ENCODE measurements at regions not wholly inside any gene's neighbourhood (a gene's known extent, or its start where the extent isn't known, plus 50 kb on each side); places are given as distances from the start of the nearest gene placed in this dataset.
A peak's percentile ranks its signal among the peaks of the same experiment; 100 is the strongest.

DNA sequence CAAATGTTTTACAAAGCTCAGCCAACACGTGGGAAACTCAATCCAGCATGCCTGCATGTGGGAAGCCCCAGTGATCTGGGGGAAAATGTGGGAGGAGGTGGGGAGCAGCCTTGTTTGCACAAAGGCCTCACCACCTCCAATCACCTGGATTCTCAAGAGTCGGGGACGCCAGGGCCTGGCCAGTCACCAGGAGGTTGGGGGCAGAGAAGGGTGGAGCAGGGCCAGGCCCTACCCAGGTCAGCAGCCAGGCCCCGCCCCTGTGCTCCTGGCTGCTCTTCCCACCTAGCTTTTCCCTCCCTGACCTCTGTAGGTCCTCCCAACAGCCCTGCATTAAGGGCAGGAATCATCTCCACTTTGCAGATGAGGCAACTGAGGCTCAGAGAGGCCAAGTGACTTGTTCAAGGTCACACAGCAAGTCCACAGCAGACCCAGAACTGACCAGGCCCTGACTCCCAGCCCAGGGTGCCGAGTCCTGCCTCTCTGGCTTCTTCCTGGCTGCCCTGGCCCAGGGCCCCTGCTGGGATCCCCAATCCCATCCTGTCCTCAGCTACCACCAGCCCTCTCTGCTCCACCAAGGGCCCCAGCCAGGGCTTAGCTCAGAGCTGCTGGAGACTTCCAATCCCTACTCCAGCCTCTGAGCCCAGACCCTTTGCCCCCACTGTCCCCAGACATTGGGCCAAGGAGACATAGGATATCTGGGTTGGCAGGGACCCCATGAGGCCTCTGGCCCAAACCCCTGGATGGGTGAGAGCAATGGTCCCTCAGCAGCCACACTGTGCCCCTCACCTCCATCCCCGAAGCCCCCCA lies 508.6 kb downstream of the PTPRU start:
- DNase-seq = no peak

DNA sequence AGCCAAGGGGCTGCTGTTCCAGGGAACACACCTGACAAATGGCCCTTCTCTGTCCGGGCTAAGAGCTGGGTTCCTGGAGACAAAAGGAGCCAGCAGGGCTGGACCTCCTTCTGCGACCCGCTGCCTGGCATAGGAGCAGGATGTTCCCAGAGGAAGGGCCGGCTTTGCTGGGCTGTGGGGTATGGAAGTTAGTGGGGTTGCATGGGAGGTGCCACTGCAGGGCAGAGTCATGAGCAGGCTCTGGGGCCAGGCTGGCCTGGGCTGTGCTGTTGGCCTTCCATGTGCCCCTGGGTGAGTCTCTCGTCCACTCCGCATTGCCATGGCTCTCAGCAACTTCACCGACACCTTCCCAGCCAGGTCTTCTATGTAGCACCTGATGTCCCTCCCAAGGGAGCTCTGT lies 507.6 kb downstream of the PTPRU start:
- no peak for DNase-seq

DNA sequence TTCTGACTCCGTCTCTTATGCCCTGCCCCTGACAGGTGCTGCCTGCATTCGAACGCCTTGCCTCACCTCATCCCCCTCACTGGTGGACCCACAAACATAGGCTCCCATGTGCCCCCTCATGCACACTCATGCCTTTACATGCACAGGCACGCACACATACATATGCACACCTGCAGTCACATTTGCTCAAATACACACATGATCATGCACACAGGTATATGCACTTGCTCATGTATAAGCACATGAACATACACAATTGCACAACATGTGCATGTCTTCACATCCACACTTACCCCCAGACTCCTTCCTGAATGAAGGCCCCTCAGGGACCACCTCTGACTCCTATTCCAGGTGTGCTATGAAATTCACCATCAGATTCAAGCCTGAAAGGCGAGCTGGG lies 506.9 kb downstream of the PTPRU start:
- DNase-seq = no peak

DNA sequence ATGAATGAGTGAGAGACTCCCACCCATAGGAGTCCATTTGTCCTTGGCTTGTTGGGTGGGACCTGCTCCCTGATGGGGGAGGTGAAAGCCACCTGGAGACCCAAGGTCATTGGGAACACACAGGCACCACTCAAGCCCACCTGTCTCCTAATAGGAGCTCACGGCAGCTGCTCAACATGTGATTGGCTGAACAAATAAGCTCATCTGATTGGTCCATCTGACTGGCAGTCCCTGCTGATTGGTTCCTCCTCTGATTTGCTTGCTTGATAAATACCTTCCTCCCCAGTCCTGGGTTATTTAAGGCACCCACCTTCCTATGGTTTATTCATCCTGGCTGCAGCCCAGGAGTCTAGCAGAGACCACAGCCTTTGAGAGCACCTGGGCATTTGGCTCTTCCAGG lies 502.9 kb downstream of the PTPRU start:
- no peak for DNase-seq

DNA sequence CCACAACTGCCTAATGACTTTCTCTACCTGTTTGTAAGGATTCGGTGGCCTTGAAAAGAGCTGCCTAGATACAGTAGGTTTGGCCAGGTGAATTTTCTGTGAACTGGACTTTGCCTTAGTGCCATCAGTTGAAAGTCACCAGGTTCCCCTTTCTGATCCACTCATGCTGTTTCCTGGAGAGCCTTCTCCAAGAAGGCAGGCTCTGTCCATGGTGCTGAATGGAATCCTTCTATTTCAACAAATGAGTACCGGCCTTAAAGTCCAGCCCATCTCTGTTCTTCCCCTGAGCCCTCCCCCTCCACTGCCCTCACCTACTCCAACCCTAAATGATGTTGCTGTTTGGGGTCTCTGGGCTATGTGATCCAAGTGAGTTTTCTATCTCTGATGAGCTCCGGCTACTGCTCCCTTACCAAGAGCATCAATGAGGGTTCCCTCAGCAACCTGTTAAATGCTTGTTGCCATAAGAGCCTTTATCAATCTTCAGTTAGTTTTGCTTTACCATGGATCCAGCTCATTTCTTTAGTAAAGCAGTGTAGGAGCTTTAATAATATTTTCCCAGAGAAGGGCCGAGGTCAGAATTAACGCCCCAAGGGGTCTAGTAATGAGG lies 500.4 kb downstream of the PTPRU start:
- DNase-seq = no peak

DNA sequence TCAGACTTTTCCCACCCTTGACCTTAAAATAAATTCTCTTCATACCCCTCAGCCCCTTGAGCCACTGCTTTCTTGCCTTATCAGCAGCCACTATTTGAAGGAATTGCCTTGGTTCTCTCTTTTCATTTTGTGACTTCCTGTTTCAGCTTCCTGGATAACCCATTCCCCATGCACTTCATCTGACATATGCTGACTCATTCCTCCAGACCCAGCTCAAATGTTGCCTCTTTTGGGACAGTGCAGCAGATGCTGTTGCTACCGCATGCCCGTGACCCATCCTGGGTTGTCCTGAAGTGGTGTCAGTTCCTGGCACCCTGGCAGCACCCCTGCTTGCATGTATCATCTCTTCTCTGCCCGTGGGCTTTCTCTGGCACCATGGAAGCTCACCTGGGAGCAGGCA lies 496.1 kb downstream of the PTPRU start:
- no peak for DNase-seq

DNA sequence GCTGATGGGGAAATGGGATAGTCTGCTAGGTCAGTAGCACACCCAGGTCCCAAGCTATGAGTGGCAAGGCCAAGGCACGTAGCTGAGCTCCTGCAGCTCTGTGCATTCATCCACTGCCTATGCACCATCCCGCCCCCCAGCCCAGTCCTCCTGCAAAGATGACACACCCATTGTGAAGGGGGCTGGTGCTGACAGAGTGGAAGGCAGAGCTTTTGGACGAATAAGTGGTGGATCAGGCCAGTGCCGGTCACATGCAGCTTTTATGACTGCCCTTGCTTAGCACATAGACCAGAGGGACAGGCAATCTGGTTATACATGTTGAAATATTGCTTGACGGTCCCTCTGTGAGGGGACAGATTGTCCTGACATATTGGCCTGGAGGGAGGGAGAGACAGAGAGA lies 494.3 kb downstream of the PTPRU start:
- DNase-seq = no peak

DNA sequence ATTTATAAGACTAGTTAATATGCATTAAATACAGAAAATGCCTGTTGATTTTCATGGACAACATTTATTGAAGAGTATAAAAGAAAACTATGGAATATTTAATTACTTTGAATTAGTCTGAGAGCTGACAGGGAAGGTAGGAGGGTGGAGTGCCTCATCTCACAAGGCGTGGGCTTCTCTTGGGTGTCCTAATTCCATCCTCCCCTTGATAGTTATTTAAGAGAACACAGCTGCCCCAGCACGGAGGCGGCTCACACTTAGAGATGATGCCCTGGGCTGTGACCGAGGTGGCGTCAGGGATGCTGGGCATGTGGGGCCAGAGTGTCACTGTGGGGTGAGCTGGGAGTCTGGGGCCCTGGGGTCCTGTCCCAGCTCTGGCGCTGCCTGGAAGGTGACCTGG lies 493.0 kb downstream of the PTPRU start:
- no peak for DNase-seq

DNA sequence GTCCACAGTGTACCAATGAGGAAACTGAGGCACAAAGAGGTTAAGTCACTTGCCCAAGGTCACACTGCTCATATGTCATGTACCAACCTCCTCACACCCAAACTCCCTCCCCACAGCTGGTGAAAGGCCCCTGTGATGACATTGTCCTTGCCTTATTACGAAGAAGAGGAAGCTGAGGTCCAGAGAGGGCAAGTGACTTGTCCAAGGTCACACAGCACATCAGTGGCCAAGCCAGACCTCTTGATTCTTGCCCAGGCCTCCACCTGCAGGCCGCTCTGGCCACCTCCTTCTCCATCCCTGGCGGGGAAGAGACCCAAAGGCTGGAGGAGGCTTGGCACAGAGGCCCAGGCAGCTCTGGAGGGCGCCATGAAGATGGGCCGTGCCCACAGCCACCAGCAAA lies 492.4 kb downstream of the PTPRU start:
- DNase-seq = no peak

DNA sequence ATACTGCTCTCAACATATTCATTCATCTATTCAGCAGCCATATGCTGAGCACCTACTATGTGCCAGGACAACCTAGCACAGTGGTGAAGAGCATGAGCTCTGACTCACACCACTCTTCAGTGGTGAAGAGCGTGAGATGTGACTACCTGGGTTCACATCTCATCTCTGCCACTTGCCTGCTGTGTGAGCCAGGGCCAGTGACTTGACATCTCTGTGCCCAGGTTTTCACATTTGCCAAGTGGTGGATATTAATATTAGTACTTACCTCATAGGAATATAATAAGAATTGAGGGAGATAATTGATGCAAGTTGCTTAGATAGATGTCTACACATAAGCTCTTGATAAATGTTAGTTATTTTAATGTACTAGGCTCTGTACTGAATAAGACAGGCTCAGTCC lies 488.9 kb downstream of the PTPRU start:
- no peak for DNase-seq

DNA sequence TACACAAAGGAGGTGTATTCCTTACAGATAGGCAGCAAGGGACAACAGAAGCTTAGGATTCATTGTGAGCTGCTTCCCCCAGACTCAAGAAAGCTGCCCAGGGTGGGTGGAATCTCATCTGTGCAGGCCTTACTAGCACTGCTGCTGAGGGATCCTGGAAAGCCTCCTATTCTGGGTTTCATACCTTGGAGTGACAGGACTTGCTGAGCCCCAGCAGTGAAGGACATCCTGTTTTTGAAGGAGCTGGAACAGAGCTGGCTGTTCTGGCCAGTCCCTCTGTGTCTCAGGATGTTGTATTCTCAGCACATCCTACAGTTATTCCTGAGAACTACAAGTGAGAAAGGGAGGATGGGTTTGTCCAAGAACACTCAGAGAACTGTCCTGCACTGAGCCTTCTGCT lies 486.3 kb downstream of the PTPRU start:
- no peak for DNase-seq

DNA sequence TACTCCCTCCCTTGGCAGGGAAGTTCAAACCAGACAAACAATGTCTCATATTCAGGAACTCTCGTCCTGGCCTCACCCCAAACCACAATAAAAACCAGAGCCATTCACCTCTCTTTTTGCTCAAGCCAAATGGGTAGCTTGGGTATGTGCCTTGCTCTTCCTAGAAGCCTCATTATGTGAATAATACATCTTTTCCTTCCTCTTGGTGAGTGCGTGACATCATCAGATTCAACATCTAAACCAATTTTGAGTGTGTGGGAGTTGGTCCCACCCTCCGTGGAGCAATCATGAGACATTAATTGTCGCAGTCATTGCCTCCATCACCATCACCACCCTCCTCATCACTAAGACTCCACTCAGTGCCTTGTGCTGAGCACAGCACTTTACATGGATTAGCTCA lies 482.9 kb downstream of the PTPRU start:
- no peak for DNase-seq

DNA sequence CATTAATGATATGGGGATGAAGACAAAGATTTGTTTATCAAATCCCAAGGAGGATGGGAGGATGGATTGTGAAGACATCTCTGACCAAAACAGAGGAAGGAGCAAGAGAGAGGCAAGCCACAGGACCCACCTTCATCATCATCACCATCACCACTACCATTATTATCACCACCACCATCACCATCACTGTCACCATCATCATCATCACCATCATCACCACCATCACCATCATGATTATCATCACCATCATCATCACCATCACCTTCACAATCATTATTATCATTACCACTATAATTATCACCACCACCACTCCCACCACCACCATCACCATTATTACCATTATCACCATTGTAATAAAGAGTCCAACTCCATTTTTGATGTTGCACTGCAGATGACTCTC lies 482.5 kb downstream of the PTPRU start:
- DNase-seq = no peak

DNA sequence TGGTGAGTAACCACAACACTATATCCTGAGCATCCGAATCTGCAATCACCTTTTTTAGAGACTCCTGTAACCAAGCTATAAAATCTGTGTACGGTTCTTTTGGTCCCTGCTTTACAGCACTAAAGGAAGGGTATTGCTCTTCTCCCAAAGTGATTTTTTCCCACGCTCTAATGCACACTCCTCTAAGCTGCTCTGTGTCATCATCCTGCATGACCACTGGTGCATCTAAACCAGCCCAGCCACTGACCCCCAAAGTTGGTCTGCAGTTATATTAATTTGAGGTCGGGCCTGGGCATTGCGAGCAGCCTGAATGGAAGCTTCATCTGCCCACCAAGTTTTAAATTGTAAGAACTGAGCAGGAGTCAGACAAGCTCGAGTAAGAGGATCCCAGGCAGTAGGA lies 480.0 kb downstream of the PTPRU start:
- DNase-seq = no peak

DNA sequence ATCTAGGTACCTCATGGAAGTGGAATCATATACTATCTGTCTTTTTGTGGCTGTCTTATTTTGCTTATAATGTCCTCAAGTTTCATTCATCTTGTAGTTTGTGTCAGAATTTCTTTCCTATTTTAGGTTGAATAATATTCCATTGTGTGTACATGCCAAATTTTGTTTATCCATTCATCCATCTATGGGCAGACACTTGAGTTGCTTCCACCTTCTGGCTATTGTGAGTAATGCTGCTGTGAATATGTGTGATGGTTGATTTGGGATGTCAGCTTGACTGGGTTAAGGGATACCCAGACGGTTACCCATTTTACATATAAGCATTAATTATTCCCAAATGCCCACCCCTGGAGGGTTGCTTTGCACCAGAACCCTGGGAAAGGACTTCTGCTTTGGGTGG lies 477.5 kb downstream of the PTPRU start:
- DNase-seq = peak; percentile 18

DNA sequence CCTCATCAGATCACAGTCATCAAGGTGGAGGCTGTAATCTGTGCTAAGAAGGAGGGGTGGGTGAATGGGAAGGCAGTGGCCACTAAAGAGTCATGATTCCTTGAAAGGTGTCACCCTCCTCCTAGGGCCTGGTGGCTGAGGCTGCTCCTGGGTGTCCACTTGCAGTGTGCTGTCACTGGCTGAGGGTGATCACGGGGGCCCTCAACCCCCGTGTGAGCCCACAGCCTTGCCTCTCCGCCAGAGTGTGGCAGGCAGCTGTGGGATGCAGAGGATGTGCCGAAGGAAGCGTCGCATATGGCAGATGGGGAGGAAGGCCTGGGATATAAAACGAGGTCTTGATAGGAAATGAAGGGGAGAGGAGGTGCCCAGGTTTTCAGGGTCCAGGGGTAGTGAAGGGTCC lies 476.5 kb downstream of the PTPRU start:
- DNase-seq = no peak

DNA sequence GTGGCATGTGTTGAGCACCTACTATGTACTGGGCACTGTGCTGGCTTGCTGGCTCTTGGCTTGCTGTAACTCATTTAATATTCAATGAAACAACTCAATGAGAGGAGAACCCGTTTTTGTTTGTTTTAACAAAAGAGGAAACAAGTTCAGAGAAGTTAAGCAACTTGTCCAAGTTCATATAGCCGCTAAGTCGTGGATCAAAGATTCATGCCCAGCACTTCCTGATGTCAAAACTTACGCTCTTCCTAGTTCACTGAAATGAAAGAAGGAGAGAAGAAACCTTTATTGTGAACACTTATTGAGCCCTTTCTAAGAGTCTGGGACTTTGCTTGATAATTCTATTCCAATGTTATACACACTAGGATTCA lies 475.9 kb downstream of the PTPRU start:
- DNase-seq = no peak

DNA sequence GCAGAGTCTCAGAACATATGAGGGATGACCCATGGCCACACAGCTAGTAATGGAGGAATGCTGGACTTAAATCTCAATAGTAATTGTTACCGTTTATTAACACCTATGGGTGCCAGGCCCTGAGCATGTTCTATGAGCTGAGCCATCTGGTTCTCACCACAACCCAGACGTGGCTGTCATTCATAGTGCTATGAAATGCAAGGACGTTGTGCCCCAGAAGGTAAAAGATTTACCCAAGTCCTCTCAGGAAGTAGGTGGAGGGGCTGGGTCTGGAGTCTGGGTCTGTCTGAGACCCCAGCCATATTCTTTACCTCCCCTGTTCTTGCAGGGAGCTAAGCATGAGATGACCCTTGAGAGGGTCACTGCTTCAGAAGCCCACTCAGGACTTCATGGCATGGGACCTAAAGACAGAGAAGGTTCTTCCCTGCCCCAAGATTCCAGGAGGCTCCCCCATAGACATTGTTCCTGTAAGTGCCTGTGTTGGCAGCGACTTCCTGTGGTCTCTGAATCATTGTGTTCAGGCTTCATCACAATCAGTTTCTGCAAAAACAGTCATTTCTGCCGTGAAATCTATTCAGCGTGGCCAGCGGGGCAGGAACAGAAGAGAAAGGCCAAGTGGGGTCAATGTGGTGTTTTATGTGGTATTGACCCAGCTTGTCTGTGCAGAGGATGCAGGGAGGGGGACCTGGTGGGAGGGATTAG lies 475.4 kb downstream of the PTPRU start:
- DNase-seq = no peak

DNA sequence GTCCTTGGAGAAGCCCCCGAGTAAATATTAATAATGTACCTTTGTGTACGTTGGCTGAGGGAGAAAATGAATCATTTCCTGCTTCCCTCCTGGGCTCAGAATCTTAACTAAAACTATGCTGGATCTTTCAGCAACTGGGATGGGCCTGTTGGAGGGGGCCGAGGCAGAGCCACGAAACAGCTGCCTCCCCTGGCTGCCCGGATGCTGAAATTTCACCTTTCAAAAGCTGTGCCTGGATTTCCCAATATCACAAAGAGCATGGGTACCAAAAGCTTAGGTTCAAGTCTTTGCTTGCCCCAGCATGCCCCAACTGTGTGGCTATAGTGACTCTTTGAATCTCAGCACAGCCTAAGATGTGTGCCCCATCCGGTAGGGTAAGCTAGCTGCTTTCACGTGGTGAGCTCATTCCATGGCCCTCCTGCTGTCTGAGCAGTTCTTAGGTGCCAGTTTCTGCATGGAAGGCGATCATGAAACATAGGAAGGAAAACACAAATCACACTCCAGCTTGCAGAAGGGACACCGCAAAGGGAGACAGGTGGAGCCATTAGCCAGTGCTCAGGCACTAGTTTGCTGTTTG lies 473.5 kb downstream of the PTPRU start:
- DNase-seq = peak; percentile 33

DNA sequence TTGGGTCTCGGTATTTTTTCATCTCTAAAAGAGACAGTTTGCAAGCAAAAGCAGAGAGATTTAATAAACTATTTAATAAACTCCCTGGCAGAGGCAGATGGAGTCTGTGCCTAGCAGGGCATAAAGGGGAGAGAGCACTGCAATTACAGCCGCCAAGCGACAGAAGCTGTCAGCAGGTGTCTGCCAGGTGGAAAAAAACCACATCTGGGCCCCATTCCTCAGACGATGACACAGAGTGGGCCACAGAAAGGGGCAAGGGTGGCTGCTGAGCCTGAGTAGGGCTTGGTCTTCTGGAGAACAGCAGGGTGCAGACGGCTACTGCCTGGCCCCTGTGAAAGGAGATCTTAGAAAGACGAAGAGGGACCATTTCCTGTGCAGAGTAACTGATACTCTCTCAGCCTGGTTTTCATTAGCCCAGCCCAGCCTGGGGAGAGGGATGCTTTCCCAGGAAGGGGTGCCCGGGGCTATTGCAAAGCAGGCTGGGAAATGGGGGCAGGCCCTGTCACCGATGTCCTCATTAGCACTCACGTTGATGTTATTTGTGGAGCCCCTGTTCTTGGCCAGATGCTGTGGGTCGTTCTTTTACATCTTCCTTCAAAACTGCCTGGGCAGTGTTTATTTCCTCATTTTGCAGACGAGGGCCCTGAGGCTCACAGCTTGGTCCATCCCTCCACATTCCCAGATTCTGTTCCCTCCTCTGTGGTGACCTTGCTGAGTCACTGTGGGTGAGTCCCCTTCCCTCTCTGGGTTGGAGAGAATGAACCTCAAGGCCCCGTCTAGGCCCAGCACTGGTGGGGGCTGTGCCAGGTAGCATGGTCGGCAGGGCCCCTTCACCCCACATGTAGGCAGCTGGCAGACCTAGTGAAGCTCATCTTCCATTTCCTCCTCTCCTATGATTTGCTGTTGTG lies 472.7 kb downstream of the PTPRU start:
- peak; percentile 75 for DNase-seq

DNA sequence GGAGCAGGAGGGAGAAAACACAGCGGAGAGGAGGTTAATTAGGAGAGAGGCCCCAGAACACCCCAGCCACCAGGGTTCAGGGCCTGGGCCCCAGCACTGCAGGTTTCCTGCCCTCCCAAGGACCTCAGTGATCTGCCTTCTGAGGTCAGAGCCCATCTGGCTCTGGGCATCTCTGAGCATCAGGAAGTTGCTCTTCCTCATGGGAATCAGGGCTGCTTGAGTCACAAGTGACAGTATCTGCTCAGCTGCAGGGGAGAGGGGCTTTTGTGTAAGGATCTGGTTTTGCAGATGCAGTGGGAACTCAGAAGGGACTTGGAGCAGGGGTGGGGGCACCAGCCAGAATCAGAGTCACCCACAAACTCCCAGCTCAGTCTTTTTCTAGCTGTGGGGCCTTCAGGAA lies 472.1 kb downstream of the PTPRU start:
- DNase-seq = no peak

DNA sequence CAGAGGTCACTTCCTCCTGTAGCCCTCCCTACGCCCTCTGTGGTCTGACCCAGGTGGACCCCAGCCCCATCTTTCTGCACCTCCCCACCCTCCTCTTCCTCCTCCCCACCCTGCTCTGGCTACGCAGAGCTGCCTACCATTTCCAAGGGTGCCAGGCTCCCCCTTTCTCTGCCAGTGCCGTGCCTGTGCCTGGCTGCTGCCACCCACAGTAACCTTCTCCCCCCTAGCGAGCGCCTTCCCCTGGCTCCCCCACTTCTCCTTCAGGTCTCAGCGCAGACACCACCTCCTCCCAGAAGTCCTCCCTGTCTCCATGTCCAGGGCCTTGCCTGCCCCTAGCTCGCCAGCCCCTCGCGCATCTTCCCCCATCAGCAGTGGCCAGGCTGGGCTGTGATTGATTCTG lies 471.5 kb downstream of the PTPRU start:
- DNase-seq = no peak

DNA sequence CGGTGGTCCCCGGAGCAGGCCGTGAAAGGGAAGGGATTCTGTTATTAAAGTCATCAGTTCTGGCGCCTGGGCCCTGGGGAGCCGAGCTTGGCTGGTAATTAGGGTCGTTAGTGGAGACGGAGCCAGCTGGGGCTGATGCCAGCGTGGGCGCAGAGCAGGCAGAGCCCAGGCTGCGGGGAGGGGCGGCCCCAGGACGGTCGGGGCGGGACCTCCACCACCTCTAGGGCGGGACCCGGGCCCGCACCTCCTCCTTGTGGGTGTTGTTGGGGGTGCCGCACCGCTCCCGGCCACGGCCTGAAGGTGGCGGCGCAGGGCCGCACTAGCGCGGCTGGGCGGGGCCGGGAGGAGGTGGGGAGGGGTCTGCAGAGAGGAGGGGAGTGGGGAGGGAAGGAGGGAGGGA lies 470.6 kb downstream of the PTPRU start:
- peak; percentile 96 for DNase-seq

Measured in COR-L47 (cell line).